B cell (primary cell): ENCODE measurements at regions not wholly inside any gene's neighbourhood (a gene's known extent, or its start where the extent isn't known, plus 50 kb on each side); places are given as distances from the start of the nearest gene placed in this dataset.

Experiments used
- ATAC-seq: fragments of 200-7000 bp; cut with Tn5 transposase; one replicate; pipeline ENCODE4 v1.10.0; 2021; ENCODE audit warnings: low read depth, mild to moderate bottlenecking, moderate number of reproducible peaks, moderate library complexity
- CTCF ChIA-PET: fragments of 350-600 bp; sonication (Branson Sonifier 250); formaldehyde crosslinking; loops from one replicate; lab custom pipeline; 2021; ENCODE audit warnings: antibody characterized with exemption, inconsistent platforms; lab: Charles Lee
- POLR2A ChIA-PET: fragments of 350-600 bp; sonication (Branson Sonifier 250); formaldehyde crosslinking; loops from one replicate; lab custom pipeline; 2021; ENCODE audit warnings: antibody characterized with exemption; lab: Charles Lee
- DNase-seq: peaks from one replicate; pipeline ENCODE4 v3.0.0; 2013
- H2AFZ ChIP-seq: 2 replicates; pipeline ENCODE4 v1.6.1; 2012; ENCODE audit warnings: mild to moderate bottlenecking, low read depth, low read length; ENCODE audit not compliant: insufficient read depth, poor library complexity, severe bottlenecking
- H3K27ac ChIP-seq, 2 donors: 1 replicate in 1 of 2; 2 replicates in 1 of 2; pipeline ENCODE4 v1.5.1; 2012 to 2013; ENCODE audit warnings: low read length in 2 of 2, mild to moderate bottlenecking in 2 of 2, moderate library complexity in 1 of 2
- H3K27me3 ChIP-seq, 4 experiments: fragments of 200-600 bp in 1 of 4; sonication (generic) in 1 of 4; replicated peaks in 1 of 4; 1 replicate in 2 of 4; 2 replicates in 2 of 4; pipeline versions ENCODE4 v1.6.1 to v1.7.0; 2013 to 2016; ENCODE audit warnings: low read length in 3 of 4, mild to moderate bottlenecking in 2 of 4, mixed read lengths in 1 of 4, moderate library complexity in 1 of 4; ENCODE audit not compliant: insufficient read depth in 4 of 4, control insufficient read depth in 3 of 4; ENCODE audit errors: control extremely low read depth in 1 of 4
- H3K36me3 ChIP-seq, 2 experiments: replicated peaks in 1 of 2; 1 replicate in 1 of 2; 2 replicates in 1 of 2; pipeline versions ENCODE4 v1.6.1 to v1.7.1; 2013; ENCODE audit warnings: low read length in 1 of 2; ENCODE audit not compliant: insufficient read depth in 2 of 2, control insufficient read depth in 1 of 2; ENCODE audit errors: control extremely low read depth in 1 of 2, extremely low read depth in 1 of 2
- H3K4me1 ChIP-seq, 2 donors: fragments of 200-600 bp in 1 of 2; sonication (generic) in 1 of 2; 1 replicate in 1 of 2; 2 replicates in 1 of 2; pipeline versions ENCODE4 v1.5.1 to v1.6.1; 2013 to 2017; ENCODE audit warnings: low read length in 2 of 2; ENCODE audit not compliant: control insufficient read depth in 2 of 2, insufficient read depth in 2 of 2
- H3K4me2 ChIP-seq: replicated peaks from 2 replicates; pipeline ENCODE3; 2012; ENCODE audit warnings: mild to moderate bottlenecking, low read depth, low read length; ENCODE audit not compliant: poor library complexity, severe bottlenecking
- H3K4me3 ChIP-seq, 5 experiments: fragments of 200-600 bp in 1 of 5; sonication (generic) in 1 of 5; 1 replicate in 3 of 5; 2 replicates in 2 of 5; pipeline versions ENCODE4 v1.5.1 to v1.7.0; 2011 to 2016; ENCODE audit warnings: low read length in 4 of 5, mild to moderate bottlenecking in 4 of 5, low read depth in 2 of 5, control low read depth in 1 of 5, moderate library complexity in 1 of 5; ENCODE audit not compliant: insufficient read depth in 1 of 5; ENCODE audit errors: control extremely low read depth in 1 of 5, extremely low read depth in 1 of 5
- H3K79me2 ChIP-seq: fragments of 200-600 bp; sonication (generic); one replicate; pipeline ENCODE4 v1.6.0; 2016; ENCODE audit warnings: low read length; ENCODE audit not compliant: control insufficient read depth, insufficient read depth
- H3K9ac ChIP-seq: fragments of 200-600 bp; sonication (generic); 2 replicates; pipeline ENCODE4 v1.6.1; 2017; ENCODE audit warnings: mild to moderate bottlenecking, low read length, moderate library complexity
- H3K9me3 ChIP-seq, 3 donors: one replicate each; pipeline versions ENCODE4 v1.6.1 to v1.7.1; 2013; ENCODE audit warnings: low read length in 2 of 3; ENCODE audit not compliant: control insufficient read depth in 2 of 3, insufficient read depth in 1 of 3; ENCODE audit errors: control extremely low read depth in 1 of 3
- H4K20me1 ChIP-seq: 2 replicates; pipeline ENCODE4 v1.6.0; 2012; ENCODE audit warnings: mild to moderate bottlenecking, low read length; ENCODE audit not compliant: insufficient read depth, control insufficient read depth, poor library complexity, severe bottlenecking
- H3K27ac Mint-ChIP-seq: one replicate; pipeline ENCODE4 v1.8.0; 2021; ENCODE audit warnings: mixed read lengths
- H3K27me3 Mint-ChIP-seq: one replicate; pipeline ENCODE4 v1.8.0; 2021; ENCODE audit warnings: mixed read lengths
- H3K4me1 Mint-ChIP-seq: one replicate; pipeline ENCODE4 v1.8.0; 2021; ENCODE audit warnings: mixed read lengths
- H3K4me3 Mint-ChIP-seq: one replicate; pipeline ENCODE4 v1.8.0; 2021; ENCODE audit warnings: mixed read lengths
- H3K9me3 Mint-ChIP-seq: one replicate; pipeline ENCODE4 v1.8.0; 2022; ENCODE audit warnings: mixed read lengths; ENCODE audit not compliant: insufficient read depth
- CTCF ChIP-seq: fragments of 200-600 bp; IDR thresholded peaks from one replicate; pipeline ENCODE4 v1.8.0; 2022; ENCODE audit warnings: antibody characterized with exemption, mild to moderate bottlenecking
- EZH2 ChIP-seq: IDR thresholded peaks from 2 replicates; pipeline ENCODE4 v1.6.1; 2012; ENCODE audit warnings: borderline replicate concordance, low read depth, mild to moderate bottlenecking, moderate library complexity, low read length; ENCODE audit not compliant: insufficient read depth, poor library complexity, severe bottlenecking
- WGBS: methylation state at CpG from one replicate; pipeline ENCODE4 v1.1.5; 2013; ENCODE audit warnings: missing lambda C conversion rate; ENCODE audit not compliant: insufficient coverage; 5-methylcytosine and 5-hydroxymethylcytosine counted together
- intact Hi-C: fragments of 100-400 bp; cut with micrococcal nuclease; formaldehyde crosslinking; loops from one replicate; pipeline ENCODE4 v1.10.0; 2022

- no peaks in the 10 kb centered on the region for H3K4me1 ChIP-seq
- POLR2A ChIA-PET: no interaction called here
- no peak overlapping the region for H3K27ac ChIP-seq
- no peaks in the 10 kb centered on the region for H3K36me3 ChIP-seq
- Mint-ChIP-seq H3K27ac (no peak overlapping the region), H3K4me1 (no peaks in the 10 kb centered on the region), H3K9me3 (no peaks in the 10 kb centered on the region), H3K4me3 (no peak overlapping the region), H3K27me3 (peaks cover 14% of the 10 kb centered on the region)
- no peak for TF ChIP-seq EZH2
- no peak for TF ChIP-seq CTCF
- H2AFZ ChIP-seq: no peak overlapping the region
- 100% methylated on average over 1 of the region's 3 CpGs for WGBS
- peaks cover 0 to 4% (median 2%) of the 10 kb centered on the region in 3 donors for H3K9me3 ChIP-seq
- no peak overlapping the region for H3K9ac ChIP-seq
- H3K4me2 ChIP-seq: no peak overlapping the region
- no peaks in the 10 kb centered on the region for H3K79me2 ChIP-seq
- intact Hi-C loops: no loop called here
- ATAC-seq (no peak), DNase-seq (no peak)
- CTCF ChIA-PET: no interaction called here
- H3K4me3 ChIP-seq: no peak overlapping the region
- H3K27me3 ChIP-seq: peaks cover 0 to 5% (median 0%) of the 10 kb centered on the region in 4 experiments
- H4K20me1 ChIP-seq: no peaks in the 10 kb centered on the region
Measured at GRCh38 chr20:41837669-41838224, 219.6 kb upstream of the CHD6 start.

- Histone ChIP-seq H2AFZ (no peak overlapping the region), H4K20me1 (no peaks in the 10 kb centered on the region), H3K27ac (no peak overlapping the region), H3K27me3 (peaks cover 0 to 5% (median 0%) of the 10 kb centered on the region in 4 experiments), H3K79me2 (no peaks in the 10 kb centered on the region), H3K4me1 (no peaks in the 10 kb centered on the region), H3K36me3 (no peaks in the 10 kb centered on the region), H3K9me3 (peaks cover 0 to 4% (median 3%) of the 10 kb centered on the region in 3 donors), H3K9ac (no peak overlapping the region), H3K4me3 (no peak overlapping the region), H3K4me2 (no peak overlapping the region)
- ChIA-PET CTCF (no interaction called here), POLR2A (no interaction called here)
- intact Hi-C loops: no loop called here
- WGBS: no CpG with 5 or more reads among the region's 1 CpG
- Mint-ChIP-seq H3K9me3 (no peaks in the 10 kb centered on the region), H3K4me3 (no peak overlapping the region), H3K4me1 (no peaks in the 10 kb centered on the region), H3K27me3 (peaks cover 5% of the 10 kb centered on the region), H3K27ac (no peak overlapping the region)
- ATAC-seq (no peak), DNase-seq (no peak)
- no peak for TF ChIP-seq EZH2
- no peak for TF ChIP-seq CTCF
Measured at GRCh38 chr20:41833739-41834138, 215.6 kb upstream of the CHD6 start.
